ENCODE measurements at regions not wholly inside any gene's neighbourhood (a gene's known extent, or its start where the extent isn't known, plus 50 kb on each side); places are given as distances from the start of the nearest gene placed in this dataset.

GRCh38 chr18:39346916-39347315 is 1781.3 kb upstream of the CELF4 start (continued):
- peak; percentile 34 to 45 for TF ChIP-seq HNF4A (conservative IDR thresholded peaks at IDR 0.05)
- TF ChIP-seq CTCF (IDR thresholded peaks at IDR 0.05; ENCODE audit: low read depth, low read length, missing input control) = no peak
- no peak for TF ChIP-seq GABPA (IDR thresholded peaks at IDR 0.05 in 1 of 2, conservative IDR thresholded peaks at IDR 0.05 in 1 of 2)
- no peak for TF ChIP-seq ATF3 (IDR thresholded peaks at IDR 0.05)

GRCh38 chr18:39345321-39345720 is 1779.7 kb upstream of the CELF4 start:
- DNase-seq (ENCODE audit: low spot score) = no peak
- WGBS = 79% methylated on average over 2 of the region's 2 CpGs

More at GRCh38 chr18:39345321-39345720, 1779.7 kb upstream of the CELF4 start:
- H3K9ac ChIP-seq (ENCODE audit: low read depth in 1 of 2, low read length in 2 of 2) = no peak overlapping the region
- TF ChIP-seq ATF3 (IDR thresholded peaks at IDR 0.05) (no peak), FOXA1 (IDR thresholded peaks at IDR 0.05) (no peak), SP1 (IDR thresholded peaks at IDR 0.05) (no peak), JUND (IDR thresholded peaks at IDR 0.05) (no peak), HNF4A (conservative IDR thresholded peaks at IDR 0.05) (no peak), HNF4G (IDR thresholded peaks at IDR 0.05) (no peak), RXRA (IDR thresholded peaks at IDR 0.05) (no peak), REST (IDR thresholded peaks at IDR 0.05) (no peak), GABPA (IDR thresholded peaks at IDR 0.05 in 1 of 2, conservative IDR thresholded peaks at IDR 0.05 in 1 of 2) (no peak), TAF1 (conservative IDR thresholded peaks at IDR 0.05) (no peak), FOXA2 (IDR thresholded peaks at IDR 0.05) (no peak), NR2F2 (IDR thresholded peaks at IDR 0.05) (no peak), EGR1 (IDR thresholded peaks at IDR 0.05; ENCODE audit: low read depth in 2 of 2) (no peak), CTCF (IDR thresholded peaks at IDR 0.05; ENCODE audit: low read depth, low read length, missing input control) (no peak), RAD21 (IDR thresholded peaks at IDR 0.05) (no peak), YY1 (IDR thresholded peaks at IDR 0.05) (no peak), ZBTB33 (IDR thresholded peaks at IDR 0.05) (no peak), MAX (IDR thresholded peaks at IDR 0.05) (no peak)
- no peaks in the 10 kb centered on the region for H3K9me3 ChIP-seq (ENCODE audit: control insufficient read depth in 4 of 4, low read length in 3 of 4)
- no peaks in the 10 kb centered on the region for H3K27me3 ChIP-seq (ENCODE audit: control insufficient read depth in 4 of 4, insufficient read depth in 4 of 4, low read length in 3 of 4)
- no peak overlapping the region for H3K27ac ChIP-seq (ENCODE audit: low read depth in 1 of 2, low read length in 2 of 2)
- H3K4me1 ChIP-seq (ENCODE audit: control insufficient read depth in 4 of 4, insufficient read depth in 4 of 4, low read length in 3 of 4) = no peaks in the 10 kb centered on the region
- H3K4me3 ChIP-seq (ENCODE audit: low read depth in 1 of 3, low read length in 3 of 3) = no peak overlapping the region
- H3K36me3 ChIP-seq (ENCODE audit: control insufficient read depth in 4 of 4, insufficient read depth in 3 of 4, low read depth in 1 of 4, low read length in 3 of 4) = no peaks in the 10 kb centered on the region

All from liver (tissue), 8 donors.